Left ventricle myocardium superior (tissue), 1 donor: ENCODE measurements at regions not wholly inside any gene's neighbourhood (a gene's known extent, or its start where the extent isn't known, plus 50 kb on each side); places are given as distances from the start of the nearest gene placed in this dataset.

Experiments used
- ATAC-seq: fragments of 200-7000 bp; cut with Tn5 transposase; one replicate; pipeline ENCODE4 v1.9.1; 2020; ENCODE audit warnings: mild to moderate bottlenecking, moderate library complexity
- DNase-seq: peaks from one replicate; pipeline ENCODE4 v3.0.0-alpha.2; 2020
- intact Hi-C: fragments of 100-400 bp; cut with micrococcal nuclease; formaldehyde crosslinking; loops from one replicate; pipeline ENCODE4 v1.11.0; 2022
- donor health status: DM: no; HTN: yes; CAD: no; lungs with severe emphysema.

DNA sequence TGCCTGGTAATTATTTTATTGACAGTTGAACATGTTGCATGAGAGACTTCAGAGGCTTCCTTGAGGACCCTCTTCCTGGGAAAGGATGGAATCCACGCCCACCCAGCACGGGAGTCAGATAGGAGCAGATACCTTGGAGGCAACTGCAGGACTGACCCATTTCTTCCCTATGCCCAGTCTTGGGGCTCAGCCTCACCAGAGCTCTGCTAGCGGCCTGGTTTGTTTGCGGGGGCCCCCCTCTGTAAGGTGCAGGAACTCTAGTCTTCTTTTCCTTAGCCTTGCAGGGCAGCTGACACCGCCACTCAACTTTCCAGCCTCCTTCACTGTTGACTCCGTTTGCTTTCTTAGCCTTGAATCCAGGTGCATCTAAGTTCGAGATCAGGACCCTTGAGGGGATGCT lies 1032.8 kb downstream of the BRD1 start:
- intact Hi-C loops: no loop called here
- no peak for DNase-seq
- no peak for ATAC-seq

DNA sequence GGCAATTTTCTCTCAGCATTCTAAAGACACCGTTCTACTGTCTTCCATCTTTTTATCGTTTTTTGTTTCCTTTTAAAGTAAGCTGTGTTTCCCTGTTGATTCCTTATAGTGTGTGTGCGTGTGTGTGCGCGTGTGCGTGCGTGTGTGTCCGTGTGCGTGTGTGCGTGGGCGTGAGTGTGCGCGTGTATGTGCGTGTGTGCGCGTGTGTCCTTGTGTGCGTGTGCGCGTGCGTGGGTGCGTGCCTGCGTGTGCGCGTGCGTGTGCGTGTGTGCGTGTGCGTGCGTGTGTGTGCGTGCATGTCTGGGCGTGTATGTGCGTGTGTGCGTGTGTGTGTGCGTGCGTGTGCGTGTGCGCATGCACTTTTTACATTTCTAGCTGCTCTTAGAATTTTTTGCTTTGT lies 1033.7 kb downstream of the BRD1 start:
- ATAC-seq: no peak

DNA sequence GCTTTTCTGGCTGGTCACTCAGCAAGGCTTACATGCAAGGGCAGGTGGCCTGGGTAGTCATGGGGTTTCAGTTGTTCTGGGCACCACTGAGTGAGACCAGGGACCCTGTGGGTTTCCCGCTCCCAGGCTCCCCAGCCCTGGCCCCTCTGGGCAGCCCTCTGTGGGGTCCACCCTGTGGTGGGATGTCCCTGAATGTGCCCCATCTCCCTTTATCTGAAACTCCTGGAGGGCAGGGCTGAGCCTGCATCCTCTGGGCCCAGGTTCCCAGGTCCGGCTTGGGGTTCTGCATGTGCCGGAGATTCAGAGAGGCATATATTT lies 1041.0 kb downstream of the BRD1 start:
- DNase-seq (no peak), ATAC-seq (no peak)
- intact Hi-C loops: no loop called here

More for the DNA sequence above, 1033.7 kb downstream of the BRD1 start:
- intact Hi-C loops: no loop called here
- DNase-seq: no peak

DNA sequence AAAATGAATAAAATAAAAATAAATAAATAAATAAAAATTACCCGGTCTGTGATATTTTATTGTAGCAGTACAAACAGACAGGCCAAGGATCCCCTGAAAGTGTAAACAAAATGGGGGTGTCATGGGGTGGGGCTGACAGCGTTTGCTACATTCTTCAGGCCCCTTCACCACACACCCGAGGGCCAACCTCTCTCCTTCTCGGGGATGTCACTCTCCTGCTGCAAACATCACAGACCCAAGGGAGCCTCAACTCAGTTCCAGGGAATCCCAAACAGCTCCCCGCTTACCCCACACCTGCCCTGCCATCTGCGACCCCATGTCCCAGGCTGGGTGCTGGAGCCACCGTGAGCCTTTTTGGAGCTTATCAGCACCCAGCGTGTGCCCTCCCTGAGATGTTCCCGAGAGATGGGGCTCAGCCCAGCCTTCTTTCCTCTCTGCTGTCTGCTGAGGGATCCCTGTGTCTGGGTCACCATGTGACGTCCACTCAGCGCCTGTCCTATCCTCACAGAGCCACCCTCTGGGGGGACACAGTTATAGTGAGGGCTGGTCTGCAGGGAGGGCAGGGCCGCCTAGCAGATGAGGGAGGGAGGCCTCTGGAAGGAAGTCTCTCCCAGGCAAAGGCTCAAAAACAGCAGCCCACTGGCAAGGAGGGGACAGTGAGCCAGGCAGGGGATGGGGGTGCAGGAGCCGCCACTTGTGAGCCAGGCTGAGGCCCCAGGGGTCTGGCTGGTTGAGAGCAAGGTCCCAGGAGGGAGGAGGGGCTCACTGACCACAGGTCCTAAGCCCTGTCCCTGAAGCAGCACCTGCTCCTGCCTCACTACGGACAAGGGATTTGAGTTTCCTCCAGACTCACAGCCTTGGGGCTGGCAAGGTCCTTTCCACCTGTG lies 1041.6 kb downstream of the BRD1 start:
- intact Hi-C loops: no loop called here
- no peak for DNase-seq
- ATAC-seq: no peak

DNA sequence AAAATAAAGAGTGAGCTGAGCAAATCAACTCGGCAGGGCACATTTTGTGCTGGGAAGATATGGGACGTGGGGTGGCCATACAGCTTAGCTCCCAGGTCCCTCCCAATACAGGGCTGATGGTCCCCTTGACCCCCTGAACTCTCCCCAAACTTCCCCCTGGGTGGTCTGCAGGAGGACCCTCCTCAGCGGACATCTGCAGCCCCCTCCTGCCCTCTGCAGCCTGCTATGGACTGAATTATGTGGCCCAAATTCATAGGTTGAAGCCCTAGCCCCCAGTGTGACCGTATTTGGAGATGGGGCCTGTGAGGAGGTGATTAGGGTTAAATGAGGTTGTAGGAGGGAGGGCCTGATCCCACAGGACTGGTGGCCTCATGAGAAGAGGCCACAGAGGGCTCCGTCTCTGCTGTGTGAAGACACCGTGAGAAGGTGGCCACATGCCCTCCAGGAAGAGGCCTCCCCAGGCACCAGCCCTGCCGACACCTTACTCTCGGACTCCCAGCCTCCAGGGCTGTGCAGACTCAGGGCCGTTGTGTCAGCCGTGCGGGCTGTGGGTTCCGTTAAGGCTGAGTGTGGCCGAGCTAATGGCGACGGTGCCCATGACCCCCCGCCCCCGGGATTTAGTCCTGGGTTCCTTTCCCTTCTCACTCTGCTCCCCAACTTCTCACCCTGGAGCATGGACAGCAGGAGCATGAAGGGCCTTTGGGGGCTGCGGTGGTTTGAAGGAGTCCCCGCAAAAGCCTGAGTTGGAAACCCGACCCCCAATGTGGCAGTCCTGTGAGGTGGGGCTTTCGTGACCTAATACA lies 1042.8 kb downstream of the BRD1 start:
- intact Hi-C loops: no loop called here
- DNase-seq (no peak), ATAC-seq (no peak)

DNA sequence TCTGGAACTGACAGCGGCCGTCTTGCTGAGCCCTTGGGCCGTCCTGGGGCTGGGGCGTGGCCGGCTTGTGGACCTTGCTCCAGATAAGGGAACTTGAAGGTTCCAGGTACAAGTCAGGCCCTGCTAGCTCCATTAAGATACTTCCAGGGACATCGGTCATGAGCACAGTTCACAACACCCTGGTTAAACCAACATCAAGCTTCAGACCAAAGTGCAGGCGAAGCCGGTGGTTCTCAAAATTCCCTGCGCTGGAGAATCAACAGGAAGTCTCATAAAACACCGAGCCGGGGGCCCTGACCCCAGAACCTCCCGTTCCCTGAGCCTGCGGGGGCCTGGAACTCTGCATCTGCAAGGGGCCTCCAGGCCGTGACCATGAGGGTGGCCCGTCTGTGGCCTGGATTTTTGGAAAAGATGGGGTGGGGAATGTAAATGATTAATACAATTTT lies 1043.8 kb downstream of the BRD1 start:
- no peak for DNase-seq
- ATAC-seq: no peak

DNA sequence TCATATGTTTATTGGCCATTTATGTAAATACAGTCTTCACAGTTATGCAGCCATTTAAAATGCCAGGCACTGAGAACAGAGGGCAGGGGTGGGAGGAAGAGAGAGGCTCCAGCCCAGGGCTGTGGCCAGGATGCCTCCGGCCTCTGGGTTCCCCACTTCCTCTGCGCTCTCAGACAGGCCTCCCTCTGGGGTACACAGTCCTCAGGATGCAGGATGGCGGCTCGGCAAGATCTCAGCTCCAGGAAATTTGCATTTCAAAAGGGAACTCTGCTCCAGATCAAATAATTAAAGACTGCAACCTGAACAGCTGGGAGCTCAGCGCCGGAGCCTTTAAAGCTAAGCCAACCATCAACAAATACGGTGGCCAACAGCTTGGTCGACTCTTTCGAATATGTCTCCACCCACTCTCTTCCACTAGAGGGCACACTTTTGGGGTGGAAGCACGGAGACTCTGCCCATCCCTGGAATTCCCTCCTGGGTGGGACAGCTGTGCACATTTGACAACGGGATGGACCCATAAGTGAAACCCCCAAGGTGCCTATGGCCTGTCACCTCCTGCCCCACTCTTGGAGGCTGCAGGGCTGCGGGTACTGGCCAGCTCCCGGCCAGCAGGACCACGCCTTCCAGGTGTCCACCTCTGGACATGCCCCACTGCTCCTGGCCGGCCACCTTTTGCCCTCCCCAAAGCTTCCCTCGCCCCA lies 1044.7 kb downstream of the BRD1 start:
- intact Hi-C loops: no loop called here
- DNase-seq (no peak), ATAC-seq (no peak)

More for the DNA sequence above, 1043.8 kb downstream of the BRD1 start:
- intact Hi-C loops: no loop called here

DNA sequence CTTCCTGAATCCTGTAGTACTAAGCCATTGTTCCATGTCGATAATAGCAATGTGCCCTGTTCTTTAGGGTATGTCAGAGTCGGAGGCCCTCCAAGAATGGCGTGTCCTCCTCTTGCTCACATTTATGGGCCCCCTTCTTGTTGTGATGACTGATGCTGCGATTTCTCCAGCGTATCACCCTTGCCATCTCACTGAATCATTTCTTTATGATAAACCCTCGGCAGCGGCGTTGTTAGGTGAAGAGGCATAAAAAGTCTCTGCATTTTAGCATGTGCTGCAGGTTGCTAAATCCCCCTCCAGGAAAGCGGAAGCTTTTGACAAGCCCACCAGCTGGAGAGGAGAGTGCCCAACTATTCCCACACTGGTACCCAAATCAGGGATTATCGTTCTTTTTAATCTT lies 1045.3 kb downstream of the BRD1 start:
- DNase-seq (no peak), ATAC-seq (no peak)
- intact Hi-C loops: no loop called here

DNA sequence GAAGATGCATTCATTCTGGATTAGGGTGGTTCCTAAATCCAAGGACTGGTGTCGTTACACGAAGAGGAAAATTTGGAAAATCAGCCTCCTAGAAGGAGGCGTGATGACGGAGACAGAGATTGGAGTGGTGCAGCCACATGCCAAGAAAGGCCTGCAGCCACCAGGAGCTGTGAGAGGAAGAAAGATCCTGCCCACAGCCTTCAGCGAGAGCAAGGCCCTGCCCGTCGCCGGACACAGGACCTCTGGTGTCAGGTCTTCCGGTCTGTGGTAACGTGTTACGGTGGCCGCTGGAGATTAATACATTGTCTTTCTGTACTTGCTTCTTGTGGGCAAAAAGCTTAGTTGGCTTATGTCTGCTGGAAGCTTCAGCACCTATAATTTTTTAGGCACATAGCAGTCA lies 1045.8 kb downstream of the BRD1 start:
- ATAC-seq (no peak), DNase-seq (no peak)
- intact Hi-C loops: no loop called here

DNA sequence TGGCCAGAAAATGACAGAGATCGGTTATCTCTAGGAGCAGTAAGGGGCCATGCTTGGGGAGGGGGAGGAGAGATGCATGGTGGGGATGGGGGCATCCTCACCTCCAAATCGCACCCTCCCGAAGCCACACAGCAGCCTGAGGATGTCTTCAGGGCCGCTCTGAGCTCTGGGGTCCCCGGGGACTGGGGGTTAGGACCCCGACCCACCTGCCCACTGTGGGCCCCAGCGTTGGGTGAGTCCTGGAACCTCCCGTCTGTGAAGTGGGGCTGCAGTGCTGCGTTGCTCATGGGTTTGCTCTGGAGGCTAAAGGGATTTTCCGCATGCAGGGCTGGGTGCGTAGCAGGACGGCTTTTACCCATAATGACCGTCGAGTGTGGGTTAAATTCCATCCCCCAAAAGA lies 1046.3 kb downstream of the BRD1 start:
- ATAC-seq (no peak), DNase-seq (no peak)

DNA sequence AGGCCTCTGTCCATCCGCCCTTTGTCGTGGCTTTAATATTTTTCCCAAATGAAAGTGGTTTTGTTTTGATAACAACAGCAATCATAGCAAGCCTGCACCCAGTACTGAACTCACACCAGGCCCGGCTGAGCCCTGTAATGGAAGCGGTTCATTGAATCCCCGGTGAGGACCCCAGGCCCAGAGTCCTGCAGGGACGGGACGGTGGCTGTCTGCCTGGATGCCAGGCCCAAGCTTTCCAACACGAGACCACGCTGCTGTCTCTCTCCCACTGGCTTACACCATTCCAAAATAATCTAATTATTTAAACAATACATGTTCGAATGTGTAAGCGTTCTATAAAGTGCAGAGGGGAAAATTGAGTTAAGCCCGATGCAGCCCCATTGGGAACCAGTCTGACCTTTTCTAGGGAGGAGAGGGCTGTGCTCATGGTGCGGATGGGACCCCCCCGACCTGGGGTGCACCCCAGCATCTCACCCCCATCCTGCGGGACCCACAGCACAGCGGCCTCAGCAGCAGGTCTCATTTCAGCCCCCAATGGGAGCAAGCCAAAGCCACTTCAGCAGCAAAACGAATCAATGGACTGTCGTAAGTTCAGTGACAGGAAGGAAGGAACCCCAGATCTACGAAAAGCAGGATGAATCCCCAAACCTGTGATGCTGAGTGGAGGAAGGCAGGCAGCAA lies 1046.9 kb downstream of the BRD1 start:
- intact Hi-C loops: no loop called here
- no peak for DNase-seq
- no peak for ATAC-seq

More for the DNA sequence above, 1046.3 kb downstream of the BRD1 start:
- intact Hi-C loops: no loop called here

DNA sequence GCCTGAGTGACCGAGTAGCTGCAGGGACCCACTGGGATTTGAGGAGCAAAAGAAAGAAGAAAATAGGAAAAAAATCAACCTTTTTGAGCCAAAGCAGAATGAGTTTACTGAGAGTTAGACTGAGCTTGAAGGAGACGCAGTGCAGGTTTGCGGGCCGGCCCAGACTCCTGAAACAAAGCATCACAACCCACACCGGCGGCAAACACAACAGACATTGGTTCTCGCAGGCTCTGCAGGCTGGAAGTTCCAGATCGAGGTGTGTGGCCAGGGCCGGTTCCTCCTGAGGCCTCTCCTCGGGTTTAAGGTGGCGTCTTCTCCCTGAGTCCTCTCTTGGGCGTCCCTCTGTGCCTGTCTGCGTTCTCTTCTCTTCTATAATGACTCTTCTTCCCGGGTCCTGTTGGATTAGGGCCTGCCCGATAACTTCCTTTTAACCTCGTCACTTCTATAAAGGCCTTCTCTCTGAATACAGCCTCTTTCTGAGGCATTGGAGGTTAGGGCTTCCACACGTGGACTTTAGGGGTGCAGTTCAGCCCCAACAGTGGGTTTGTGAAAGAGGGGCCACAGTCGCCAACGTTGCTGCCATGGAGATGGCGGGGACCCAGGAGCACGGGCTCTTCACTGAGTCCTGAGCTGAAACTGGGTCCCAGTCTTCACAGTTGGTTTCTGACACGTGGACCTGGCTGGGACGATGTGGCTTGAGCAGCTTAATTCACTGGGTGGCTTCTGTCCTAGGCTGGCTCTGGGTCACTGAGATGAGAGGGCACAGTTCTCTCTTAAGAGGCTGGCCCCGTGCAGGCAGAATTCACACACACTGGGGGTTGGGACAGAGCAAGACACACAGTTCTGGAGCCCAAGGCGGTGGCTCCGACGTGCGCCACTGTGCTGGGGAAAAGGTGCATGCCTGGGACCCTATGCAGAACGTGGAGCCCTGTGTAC lies 1047.7 kb downstream of the BRD1 start:
- ATAC-seq (no peak), DNase-seq (no peak)
- intact Hi-C loops: no loop called here

DNA sequence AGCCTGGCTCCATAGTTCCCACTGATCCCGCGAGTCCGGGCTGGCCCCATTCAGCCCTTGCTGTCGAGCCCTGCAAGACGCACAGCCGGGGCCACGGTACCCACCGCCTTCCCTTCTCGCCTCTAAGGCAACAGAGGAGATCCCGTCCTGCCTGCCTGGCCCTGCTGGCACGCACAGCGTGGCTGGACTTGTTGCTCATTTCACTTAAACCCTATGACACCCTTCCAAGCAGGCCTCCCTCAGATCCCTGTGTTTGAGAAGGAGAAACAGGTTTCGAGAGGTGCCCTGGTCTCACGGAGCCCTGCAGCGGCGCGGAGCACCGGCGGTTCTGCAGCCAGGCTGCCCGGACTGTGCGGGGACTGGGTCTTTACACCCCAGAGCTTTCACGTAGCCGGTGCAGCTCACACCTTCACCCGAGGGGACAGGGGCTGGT lies 1048.4 kb downstream of the BRD1 start:
- DNase-seq: no peak

DNA sequence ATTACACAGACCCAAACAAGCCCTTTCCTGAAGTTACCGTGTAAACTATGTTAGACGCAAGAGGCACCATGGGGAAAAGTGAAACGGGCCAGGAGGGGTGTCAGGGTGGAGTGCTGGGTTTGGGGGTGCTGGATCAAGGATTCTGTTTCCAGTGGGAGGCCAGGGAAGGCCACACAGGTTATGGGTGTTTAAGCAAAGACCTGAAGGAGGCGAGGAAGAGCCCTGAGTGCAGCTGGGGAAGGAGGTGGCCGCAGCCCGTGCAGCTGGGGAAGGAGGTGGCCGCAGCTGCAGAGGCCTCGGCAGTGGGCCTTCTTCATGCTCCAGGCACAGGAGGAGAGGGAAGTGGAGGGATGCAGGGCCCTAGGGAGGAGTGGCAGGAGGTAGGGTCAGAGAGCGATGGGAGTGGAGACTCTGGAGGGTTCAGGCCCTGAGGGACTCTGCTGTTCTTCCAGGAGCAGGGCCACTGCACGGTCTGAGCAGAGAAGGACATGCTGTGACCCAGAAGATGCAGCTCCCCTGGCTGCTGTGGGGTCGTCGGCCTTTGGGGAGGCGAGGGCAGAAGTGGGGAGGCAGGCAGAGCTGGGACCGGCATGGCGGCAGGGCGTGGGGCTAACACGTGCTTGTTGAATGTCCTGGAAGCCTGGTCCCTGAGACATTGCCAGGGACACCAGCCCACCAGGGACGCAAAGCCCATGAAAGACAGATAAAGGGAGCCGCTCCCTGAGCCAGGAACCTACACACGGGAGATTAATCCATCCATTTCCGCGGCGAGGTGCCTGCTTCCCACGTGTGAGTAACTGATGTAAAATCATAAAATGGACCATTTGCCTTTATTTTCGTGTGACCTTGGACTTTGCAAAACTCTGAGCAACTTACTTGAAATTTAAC lies 1049.1 kb downstream of the BRD1 start:
- intact Hi-C loops: no loop called here
- DNase-seq (no peak), ATAC-seq (no peak)

More for the DNA sequence above, 1048.4 kb downstream of the BRD1 start:
- ATAC-seq: no peak
- intact Hi-C loops: no loop called here

DNA sequence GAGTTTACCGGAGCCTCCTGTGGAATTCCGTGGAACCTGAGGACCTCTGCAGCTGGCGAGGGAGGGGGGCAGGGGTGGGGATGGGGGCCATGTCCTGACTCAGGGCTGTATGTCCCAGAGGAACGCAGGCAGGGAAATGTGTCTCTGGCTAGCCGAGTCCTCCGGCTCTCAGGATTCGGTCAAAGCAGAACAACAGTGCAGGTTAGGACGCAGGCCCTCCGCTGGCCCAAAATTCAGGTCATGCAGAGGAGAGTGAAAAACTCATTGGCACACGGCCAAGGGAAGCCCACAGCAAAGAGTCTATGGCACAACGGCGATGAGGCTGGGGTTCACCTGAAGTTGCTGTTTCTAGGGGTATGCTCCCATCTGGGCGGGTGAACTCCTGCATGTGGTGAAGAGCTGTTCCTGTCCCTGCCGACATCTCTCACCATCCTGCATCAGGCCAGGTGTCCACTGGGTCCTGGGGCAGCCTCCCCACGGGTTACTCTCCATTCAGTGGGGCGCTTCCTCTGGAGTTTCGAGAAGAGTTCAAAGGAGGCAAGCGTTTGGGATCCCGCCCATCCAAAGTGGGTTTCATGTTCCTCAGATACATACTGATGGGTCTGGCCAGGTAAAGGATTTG lies 1055.3 kb downstream of the BRD1 start:
- intact Hi-C loops: no loop called here
- DNase-seq (no peak), ATAC-seq (no peak)

DNA sequence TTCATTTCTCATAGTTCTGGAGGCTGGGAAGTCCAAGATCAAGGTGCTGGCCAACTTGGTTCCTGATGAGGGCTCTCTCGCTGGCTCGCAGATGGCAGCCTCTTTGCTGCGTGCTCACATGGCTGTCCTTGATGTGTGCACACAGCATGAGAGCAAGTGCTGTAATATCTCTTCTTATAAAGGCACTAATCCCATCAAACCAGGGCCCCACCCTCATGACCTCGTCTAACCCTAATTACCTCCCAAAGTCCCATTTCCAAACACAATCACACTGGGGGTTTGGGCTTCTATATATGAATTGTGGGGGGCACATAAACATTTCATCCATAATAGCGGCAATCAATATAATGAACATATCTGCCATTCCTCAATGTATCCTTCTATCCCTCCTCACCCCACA lies 1062.1 kb downstream of the BRD1 start:
- ATAC-seq: no peak
- intact Hi-C loops: no loop called here
- no peak for DNase-seq

DNA sequence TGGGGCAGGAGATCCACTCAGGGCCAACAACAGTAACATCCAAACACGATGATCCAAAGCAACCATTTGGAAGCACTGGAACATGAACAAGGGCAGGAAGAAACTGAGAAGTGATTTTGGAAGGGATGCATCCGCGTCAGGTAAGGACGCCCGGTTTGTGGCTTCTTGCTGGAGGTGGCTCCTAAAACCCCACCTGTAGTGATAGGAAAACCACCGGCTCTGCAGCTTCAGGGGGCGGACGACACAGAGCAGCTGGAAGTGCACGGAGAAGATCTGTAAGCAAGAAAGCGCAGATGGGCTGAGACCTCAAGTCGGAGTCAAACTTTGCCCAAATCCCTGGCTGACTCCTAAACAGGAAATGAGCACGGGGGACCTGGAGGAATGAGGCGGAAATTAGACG lies 1066.1 kb downstream of the BRD1 start:
- DNase-seq (no peak), ATAC-seq (no peak)
- intact Hi-C loops: no loop called here
